ENCODE measurements at regions not wholly inside any gene's neighbourhood (a gene's known extent, or its start where the extent isn't known, plus 50 kb on each side); places are given as distances from the start of the nearest gene placed in this dataset.
"Not testable (repeated sequence)": the region's sequence is repeated elsewhere in the genome, so short reads cannot be mapped to it uniquely, and the experiment has no call there.

GRCh38 chrX:115408771-115409400 is 119.4 kb downstream of the LUZP4 start:
- no peak for DNase-seq

DNA sequence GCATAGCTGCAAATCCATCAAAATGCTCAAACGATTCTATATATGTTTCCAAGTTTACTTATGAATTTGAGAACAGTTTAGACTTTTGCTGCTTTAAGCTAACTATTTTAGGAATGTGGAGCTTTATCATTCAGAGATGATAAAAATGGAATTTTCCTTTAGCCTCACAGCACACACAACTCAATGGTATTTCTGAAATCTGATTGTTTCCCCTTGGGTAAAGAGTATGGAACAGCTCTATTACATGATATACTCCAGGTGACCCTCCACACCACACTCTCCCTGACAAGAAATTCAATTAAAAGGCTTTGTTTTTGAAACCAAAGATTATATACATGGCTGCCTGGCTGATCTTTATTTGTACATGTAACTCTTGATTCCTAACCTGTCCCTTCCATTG is 120.0 kb downstream of the LUZP4 start:
- DNase-seq = no peak

GRCh38 chrX:115410731-115411428 is 121.4 kb downstream of the LUZP4 start:
- DNase-seq = no peak

DNA sequence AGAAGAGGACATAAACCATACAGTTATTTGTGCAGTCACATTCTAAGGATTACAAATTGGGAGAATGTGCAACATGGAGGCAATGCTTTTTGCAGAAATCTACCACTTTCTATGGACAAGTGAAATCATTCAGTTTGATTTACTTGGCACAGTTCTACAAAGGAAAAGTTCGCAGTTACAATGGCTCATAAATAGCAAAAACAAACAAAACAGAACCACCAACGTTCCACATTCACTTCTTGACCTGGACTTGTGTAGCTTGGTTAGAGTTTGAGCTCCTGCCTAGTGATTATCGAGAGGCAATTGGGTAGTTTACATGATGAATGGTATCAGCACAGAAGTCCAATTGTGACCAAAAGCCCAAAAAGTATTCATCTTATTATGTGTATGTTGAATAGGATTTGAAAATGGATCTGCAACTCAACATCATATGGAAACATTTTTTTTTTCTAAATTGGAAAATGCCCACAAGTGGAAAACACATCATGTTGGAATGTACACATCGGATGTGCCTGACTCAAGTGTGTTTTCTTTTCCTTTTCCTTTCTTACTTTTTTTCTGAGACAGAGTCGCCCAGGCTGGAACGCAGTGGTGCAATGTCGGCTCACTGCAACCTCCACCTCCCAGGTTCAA is 123.8 kb downstream of the LUZP4 start:
- DNase-seq = no peak

DNA sequence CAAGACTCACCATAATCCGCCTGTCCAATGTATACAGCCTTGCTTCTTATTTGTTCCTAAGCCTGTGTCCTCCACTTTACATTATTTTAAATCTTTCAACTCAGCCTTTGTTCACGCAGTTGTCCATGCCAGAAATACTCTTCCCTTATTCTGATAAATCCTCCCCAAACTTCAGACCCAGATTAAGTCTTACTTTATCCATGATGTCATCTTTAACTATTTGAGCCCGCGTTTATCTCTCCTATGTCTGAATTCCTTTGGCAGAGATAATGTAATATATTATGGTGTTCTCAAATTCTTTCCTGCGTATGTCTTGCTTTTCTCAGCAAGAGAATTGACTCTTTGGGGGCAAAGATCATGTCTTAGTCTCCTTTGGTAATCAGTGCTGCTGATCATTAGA is 129.6 kb downstream of the LUZP4 start:
- no peak for DNase-seq

DNA sequence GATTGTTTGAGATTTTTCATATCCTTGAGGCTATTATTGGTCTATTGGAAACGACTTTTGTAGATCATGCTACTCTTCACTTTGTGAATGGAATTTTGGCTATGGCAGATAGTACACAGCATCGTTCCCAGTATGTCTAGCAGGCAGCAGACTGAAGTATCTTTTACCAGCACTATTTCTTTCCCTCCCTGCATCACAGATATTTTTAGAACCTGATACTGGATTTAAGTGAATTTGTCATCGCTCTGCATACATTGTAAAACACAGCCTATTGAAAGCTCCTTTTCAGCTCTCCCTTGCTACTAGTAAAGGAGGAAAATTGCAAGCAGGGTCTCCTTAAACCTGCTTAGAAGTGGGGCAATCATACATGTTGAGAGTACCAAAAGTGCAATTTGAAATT is 133.6 kb downstream of the LUZP4 start:
- no peak for DNase-seq

DNA sequence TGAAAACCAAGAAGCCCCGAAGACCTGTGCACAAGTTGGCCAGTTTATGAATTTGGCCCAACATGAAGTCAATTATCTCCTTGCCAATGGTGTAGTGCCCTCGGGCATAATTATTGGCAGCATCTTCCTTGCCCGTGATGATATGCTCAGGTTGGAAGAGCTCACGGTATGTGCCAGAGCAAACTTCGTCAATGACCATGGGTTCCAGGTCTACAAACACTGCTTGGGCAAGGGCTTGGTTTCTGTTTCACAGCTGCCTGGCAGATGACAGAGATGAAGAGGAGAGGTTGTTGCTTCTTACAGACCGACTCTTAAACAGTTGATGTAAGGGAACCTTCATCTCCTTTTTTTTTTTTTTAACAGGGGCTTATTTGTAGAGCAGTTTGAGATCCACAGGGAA is 135.6 kb upstream of the PLS3 start:
- DNase-seq = no peak

DNA sequence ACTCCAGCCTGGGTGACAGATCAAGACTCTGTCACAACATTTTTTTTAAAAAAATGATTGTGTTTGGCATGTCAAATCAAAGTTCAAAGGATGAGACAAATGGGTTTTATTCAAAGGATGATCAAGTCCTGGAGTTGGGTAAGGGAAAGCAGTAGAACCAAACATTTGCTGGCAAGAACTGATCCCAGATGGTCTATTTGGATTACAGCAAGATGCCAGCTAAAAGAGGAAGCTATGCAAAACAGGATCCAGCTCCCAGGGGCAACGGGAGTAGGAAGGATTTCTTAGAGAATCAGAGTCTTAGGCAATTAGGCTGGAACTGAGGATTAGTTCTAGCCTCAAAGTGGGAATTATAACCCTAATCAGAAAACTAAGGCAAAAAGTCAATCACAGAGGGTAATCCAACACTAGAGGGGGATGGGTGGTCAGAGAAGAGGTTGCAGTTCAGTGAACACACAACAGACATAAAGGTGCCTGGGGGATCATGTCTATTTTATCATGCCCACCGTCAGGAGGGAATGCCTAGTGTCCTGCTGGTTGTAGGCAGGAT is 133.0 kb upstream of the PLS3 start:
- no peak for DNase-seq

DNA sequence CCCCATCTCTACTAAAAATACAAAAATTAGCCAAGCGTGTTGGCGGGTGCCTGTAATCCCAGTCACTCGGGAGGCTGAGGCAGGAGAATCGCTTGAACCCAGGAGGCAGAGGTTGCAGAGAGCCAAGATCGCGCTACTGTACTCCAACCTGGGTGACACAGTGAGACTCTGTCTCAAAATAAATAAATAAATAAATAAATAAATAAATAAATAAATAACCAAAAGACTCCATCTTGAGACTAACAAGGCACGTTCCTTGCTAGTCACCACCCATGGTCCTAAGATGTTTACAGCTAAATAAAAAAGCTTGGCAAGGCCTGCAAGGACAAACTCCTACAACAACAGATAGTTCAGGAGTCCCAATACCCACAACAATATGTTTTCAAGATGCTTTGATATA is 126.1 kb upstream of the PLS3 start:
- not testable (repeated sequence) for DNase-seq

- DNase-seq = no peak
Measured at GRCh38 chrX:115437841-115438595, 123.0 kb upstream of the PLS3 start.

- DNase-seq = no peak
Measured at GRCh38 chrX:115448146-115448545, 112.8 kb upstream of the PLS3 start.

- no peak for DNase-seq
Measured at GRCh38 chrX:115449742-115450141, 111.2 kb upstream of the PLS3 start.

DNA sequence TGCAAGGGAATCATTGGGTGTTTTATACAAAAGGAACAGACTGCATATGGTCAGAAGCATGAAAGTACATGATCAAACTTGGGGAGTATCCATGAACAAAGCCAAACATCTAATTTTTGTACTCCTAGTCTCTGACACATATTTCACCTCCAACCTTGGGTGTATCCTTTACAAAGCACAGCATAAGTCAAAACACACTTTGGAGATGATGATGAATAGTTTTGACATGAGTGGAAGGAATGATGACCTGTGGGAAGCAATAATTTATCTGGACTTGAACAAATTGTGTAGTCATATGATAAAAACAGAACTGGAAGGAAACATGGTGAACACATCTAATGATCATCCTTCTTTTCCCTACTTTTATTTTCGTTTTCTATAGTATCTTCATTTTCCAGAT is 108.7 kb upstream of the PLS3 start:
- DNase-seq = no peak

- DNase-seq = no peak
Measured at GRCh38 chrX:115459883-115460880, 100.8 kb upstream of the PLS3 start.

GRCh38 chrX:115462406-115462805 is 98.6 kb upstream of the PLS3 start:
- DNase-seq = no peak

DNA sequence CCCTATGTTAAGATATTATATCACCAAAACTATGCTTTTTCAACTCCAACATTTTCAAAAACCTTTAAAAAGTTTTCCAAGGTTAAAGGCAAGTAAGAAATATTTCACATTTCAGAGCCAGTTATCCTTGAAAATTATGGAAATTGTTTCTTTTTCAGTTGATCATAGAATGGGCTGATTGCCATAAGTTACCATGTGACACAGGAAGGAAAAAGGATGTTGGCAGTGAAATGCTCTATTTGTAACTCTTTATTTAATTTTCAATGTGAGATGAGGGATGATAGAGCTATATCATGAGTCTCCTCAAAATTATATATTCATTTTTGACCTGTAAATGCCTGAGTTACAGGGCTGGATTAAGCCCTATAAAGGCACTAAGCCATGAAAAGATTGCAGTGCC is 93.0 kb upstream of the PLS3 start:
- DNase-seq = no peak

DNA sequence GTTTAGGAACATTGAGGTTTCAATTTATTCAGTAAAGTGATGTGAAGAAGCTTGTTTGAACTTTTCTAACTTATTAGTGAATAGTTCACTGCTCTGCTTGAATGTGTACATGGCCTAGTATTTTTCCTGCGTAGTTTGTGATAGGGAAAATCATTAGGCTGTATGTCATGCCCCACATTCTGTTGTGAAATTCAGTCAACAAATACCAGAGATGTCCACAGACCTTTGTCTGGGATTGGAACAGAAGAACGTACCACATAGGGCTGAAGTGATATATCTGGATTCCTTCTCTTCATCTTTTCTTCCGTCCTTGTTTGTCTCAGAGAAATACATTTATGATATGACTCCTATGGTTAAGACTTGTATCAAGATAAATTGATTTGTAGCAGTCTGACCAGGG is 88.8 kb upstream of the PLS3 start:
- no peak for DNase-seq

GRCh38 chrX:115486510-115486909 is 74.5 kb upstream of the PLS3 start:
- no peak for DNase-seq

- no peak for DNase-seq
Measured at GRCh38 chrX:115487608-115488007, 73.4 kb upstream of the PLS3 start.

- no peak for DNase-seq
Measured at GRCh38 chrX:115490814-115491213, 70.2 kb upstream of the PLS3 start.

DNA sequence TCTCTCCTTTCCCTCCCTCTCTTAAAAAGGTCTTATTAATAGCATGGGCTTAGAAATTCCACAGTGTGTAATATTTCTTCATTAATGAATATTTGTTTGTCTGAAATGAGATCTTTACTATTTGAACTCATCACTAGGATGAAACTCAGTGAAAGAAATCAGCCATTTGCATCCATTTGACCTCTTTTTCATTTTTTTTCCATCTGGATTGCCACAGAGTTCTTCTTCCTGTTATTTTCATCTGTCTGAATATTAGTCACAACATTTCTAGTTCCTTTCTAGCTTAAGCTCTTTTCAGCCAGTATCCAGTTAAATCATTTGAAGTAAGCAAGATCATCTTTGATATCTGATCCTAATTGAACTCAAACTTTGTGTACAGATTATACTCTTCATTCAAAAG is 69.2 kb upstream of the PLS3 start:
- DNase-seq = no peak

DNA sequence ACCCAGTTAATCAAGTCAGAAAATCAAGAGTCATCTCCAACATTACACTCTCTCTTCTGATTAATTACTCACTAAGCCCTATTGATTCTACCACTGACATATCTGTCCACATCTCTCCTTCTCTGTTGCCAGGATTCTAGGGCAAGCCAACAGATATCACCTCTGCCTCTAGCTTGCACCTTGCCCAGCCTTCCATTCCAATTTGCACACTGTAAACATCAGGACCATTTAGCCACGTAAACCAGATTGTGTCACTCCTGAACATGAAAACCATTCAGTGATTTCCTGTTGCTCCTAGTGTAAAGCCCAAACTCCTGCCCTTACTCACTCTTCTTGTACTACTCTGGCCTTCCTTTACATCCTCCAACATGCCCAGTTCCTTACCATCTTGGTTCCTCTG is 68.0 kb upstream of the PLS3 start:
- no peak for DNase-seq
